ENCODE measurements at regions not wholly inside any gene's neighbourhood (a gene's known extent, or its start where the extent isn't known, plus 50 kb on each side); places are given as distances from the start of the nearest gene placed in this dataset.

DNA sequence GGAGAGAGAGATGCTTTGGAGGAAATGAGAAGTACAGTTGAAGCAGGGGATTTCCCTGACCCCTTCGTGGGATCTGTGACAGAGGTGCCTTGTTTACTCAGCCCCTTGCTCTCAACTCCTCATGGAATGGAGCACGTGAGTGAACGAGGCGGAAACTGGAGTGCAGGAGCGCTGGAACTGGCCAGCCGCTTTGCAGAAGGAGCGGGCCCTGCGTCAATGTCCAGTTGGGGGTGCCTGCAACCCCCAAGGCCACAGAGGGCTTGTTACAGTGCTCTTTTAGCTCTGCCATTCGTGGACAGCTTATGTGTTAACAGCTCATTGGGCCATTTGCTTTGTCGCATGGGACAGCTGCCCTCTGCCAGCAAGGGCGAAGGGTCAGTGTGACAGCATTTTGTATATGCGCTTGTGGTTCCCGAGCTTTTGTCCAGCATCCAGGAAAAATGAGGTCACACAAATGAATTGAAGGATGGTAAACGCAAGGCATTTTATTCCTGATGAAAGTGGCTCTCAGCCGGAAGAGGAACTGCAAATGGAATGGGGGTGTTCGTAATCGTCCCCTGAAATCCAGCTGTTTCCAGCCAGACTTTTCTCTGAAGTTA, 1395.1 kb downstream of the CDH8 start:
- TF ChIP-seq, protein P1, sequence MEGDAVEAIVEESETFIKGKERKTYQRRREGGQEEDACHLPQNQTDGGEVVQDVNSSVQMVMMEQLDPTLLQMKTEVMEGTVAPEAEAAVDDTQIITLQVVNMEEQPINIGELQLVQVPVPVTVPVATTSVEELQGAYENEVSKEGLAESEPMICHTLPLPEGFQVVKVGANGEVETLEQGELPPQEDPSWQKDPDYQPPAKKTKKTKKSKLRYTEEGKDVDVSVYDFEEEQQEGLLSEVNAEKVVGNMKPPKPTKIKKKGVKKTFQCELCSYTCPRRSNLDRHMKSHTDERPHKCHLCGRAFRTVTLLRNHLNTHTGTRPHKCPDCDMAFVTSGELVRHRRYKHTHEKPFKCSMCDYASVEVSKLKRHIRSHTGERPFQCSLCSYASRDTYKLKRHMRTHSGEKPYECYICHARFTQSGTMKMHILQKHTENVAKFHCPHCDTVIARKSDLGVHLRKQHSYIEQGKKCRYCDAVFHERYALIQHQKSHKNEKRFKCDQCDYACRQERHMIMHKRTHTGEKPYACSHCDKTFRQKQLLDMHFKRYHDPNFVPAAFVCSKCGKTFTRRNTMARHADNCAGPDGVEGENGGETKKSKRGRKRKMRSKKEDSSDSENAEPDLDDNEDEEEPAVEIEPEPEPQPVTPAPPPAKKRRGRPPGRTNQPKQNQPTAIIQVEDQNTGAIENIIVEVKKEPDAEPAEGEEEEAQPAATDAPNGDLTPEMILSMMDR (IDR thresholded peaks at IDR 0.05; ENCODE audit: low read depth, low read length, poor library complexity, severe bottlenecking), result no peak
- TF ChIP-seq EZH2phosphoT487 (IDR thresholded peaks at IDR 0.05; ENCODE audit: borderline replicate concordance, low read length), result no peak

All from DOHH2 (cell line).